NCI-H460 (cell line): ENCODE measurements at regions not wholly inside any gene's neighbourhood (a gene's known extent, or its start where the extent isn't known, plus 50 kb on each side); places are given as distances from the start of the nearest gene placed in this dataset.
A peak's percentile ranks its signal among the peaks of the same experiment; 100 is the strongest.
"Not testable (repeated sequence)": the region's sequence is repeated elsewhere in the genome, so short reads cannot be mapped to it uniquely, and the experiment has no call there.

ENCODE experiments used
- DNase-seq: peaks from one replicate; pipeline ENCODE4 v3.0.0-alpha.2; 2016; ENCODE audit warnings: low read depth; ENCODE audit errors: extremely low read depth

GRCh38 chr5:163916861-163917260, 411.4 kb downstream of the MAT2B start:
- no peak for DNase-seq

GRCh38 chr5:163917747-163918146, 412.3 kb downstream of the MAT2B start:
- no peak for DNase-seq

- DNase-seq: not testable (repeated sequence)
Observed at GRCh38 chr5:163934990-163935389, 429.6 kb downstream of the MAT2B start.

GRCh38 chr5:163938595-163938994, 433.2 kb downstream of the MAT2B start:
- DNase-seq: no peak

GRCh38 chr5:163941079-163941478, 435.7 kb downstream of the MAT2B start:
- no peak for DNase-seq

- no peak for DNase-seq
Observed at GRCh38 chr5:163943546-163943945, 438.1 kb downstream of the MAT2B start.

- no peak for DNase-seq
Observed at GRCh38 chr5:163944738-163945137, 439.3 kb downstream of the MAT2B start.

- no peak for DNase-seq
Observed at GRCh38 chr5:163947848-163948666, 442.6 kb downstream of the MAT2B start.

GRCh38 chr5:163950248-163950647, 444.8 kb downstream of the MAT2B start:
- no peak for DNase-seq

- no peak for DNase-seq
Observed at GRCh38 chr5:163951069-163951468, 445.6 kb downstream of the MAT2B start.

- no peak for DNase-seq
Observed at GRCh38 chr5:163953901-163954300, 448.5 kb downstream of the MAT2B start.

- DNase-seq: not testable (repeated sequence)
Observed at GRCh38 chr5:163961230-163961629, 455.8 kb downstream of the MAT2B start.

GRCh38 chr5:163963881-163964280, 458.5 kb downstream of the MAT2B start:
- DNase-seq: no peak

- DNase-seq: no peak
Observed at GRCh38 chr5:163964671-163965070, 459.3 kb downstream of the MAT2B start.

GRCh38 chr5:163967268-163967667, 461.8 kb downstream of the MAT2B start:
- DNase-seq: no peak

- DNase-seq: no peak
Observed at GRCh38 chr5:163968651-163969050, 463.2 kb downstream of the MAT2B start.

- DNase-seq: no peak
Observed at GRCh38 chr5:163976696-163977095, 471.3 kb downstream of the MAT2B start.

- DNase-seq: peak; percentile 27
Observed at GRCh38 chr5:163978897-163979296, 473.5 kb downstream of the MAT2B start.

GRCh38 chr5:163988566-163988965, 483.1 kb downstream of the MAT2B start:
- DNase-seq: no peak

- no peak for DNase-seq
Observed at GRCh38 chr5:163993126-163993525, 487.7 kb downstream of the MAT2B start.

- DNase-seq: no peak
Observed at GRCh38 chr5:163995206-163995605, 489.8 kb downstream of the MAT2B start.

- DNase-seq: no peak
Observed at GRCh38 chr5:163997965-163998364, 492.5 kb downstream of the MAT2B start.

GRCh38 chr5:164000241-164000640, 494.8 kb downstream of the MAT2B start:
- DNase-seq: no peak
